ENCODE measurements at regions not wholly inside any gene's neighbourhood (a gene's known extent, or its start where the extent isn't known, plus 50 kb on each side); places are given as distances from the start of the nearest gene placed in this dataset.

GRCh38 chr4:62940229-62940628 is 1469.0 kb downstream of the TECRL start:
- H3K9ac ChIP-seq (ENCODE audit: low read depth, low read length), result no peak overlapping the region
- H3K4me1 ChIP-seq (ENCODE audit: insufficient read depth, low read length), result no peaks in the 10 kb centered on the region
- H3K9me3 ChIP-seq (ENCODE audit: control insufficient read depth, insufficient read depth, low read length), result no peaks in the 10 kb centered on the region; the same call in 1 of the 2 replicates
- no peaks in the 10 kb centered on the region for H3K36me3 ChIP-seq (ENCODE audit: insufficient read depth, low read length)

GRCh38 chr4:62930884-62931283 is 1478.4 kb downstream of the TECRL start:
- Histone ChIP-seq H3K36me3 (ENCODE audit: insufficient read depth, low read length) (no peaks in the 10 kb centered on the region), H3K9ac (ENCODE audit: low read depth, low read length) (no peak overlapping the region), H3K9me3 (ENCODE audit: control insufficient read depth, insufficient read depth, low read length) (no peaks in the 10 kb centered on the region), H3K4me1 (ENCODE audit: insufficient read depth, low read length) (no peaks in the 10 kb centered on the region)

- Histone ChIP-seq H3K4me1 (ENCODE audit: insufficient read depth, low read length) (no peaks in the 10 kb centered on the region), H3K36me3 (ENCODE audit: insufficient read depth, low read length) (no peaks in the 10 kb centered on the region), H3K9ac (ENCODE audit: low read depth, low read length) (no peak overlapping the region), H3K9me3 (ENCODE audit: control insufficient read depth, insufficient read depth, low read length) (no peaks in the 10 kb centered on the region)
Observed at GRCh38 chr4:62928483-62928882, 1480.8 kb downstream of the TECRL start.

GRCh38 chr4:62927574-62927973 is 1481.7 kb downstream of the TECRL start:
- H3K4me1 ChIP-seq (ENCODE audit: insufficient read depth, low read length), result no peaks in the 10 kb centered on the region
- H3K9me3 ChIP-seq (ENCODE audit: control insufficient read depth, insufficient read depth, low read length), result no peaks in the 10 kb centered on the region
- H3K36me3 ChIP-seq (ENCODE audit: insufficient read depth, low read length), result no peaks in the 10 kb centered on the region
- H3K9ac ChIP-seq (ENCODE audit: low read depth, low read length), result no peak overlapping the region

GRCh38 chr4:62923783-62924182 is 1485.5 kb downstream of the TECRL start:
- Histone ChIP-seq H3K4me1 (ENCODE audit: insufficient read depth, low read length) (no peaks in the 10 kb centered on the region), H3K9ac (ENCODE audit: low read depth, low read length) (no peak overlapping the region), H3K9me3 (ENCODE audit: control insufficient read depth, insufficient read depth, low read length) (no peaks in the 10 kb centered on the region), H3K36me3 (ENCODE audit: insufficient read depth, low read length) (no peaks in the 10 kb centered on the region)

GRCh38 chr4:62917649-62918048 is 1491.6 kb downstream of the TECRL start:
- H3K9me3 ChIP-seq (ENCODE audit: control insufficient read depth, insufficient read depth, low read length), result no peaks in the 10 kb centered on the region
- H3K4me1 ChIP-seq (ENCODE audit: insufficient read depth, low read length), result no peaks in the 10 kb centered on the region
- H3K9ac ChIP-seq (ENCODE audit: low read depth, low read length), result no peak overlapping the region
- no peaks in the 10 kb centered on the region for H3K36me3 ChIP-seq (ENCODE audit: insufficient read depth, low read length)

- no peaks in the 10 kb centered on the region for H3K36me3 ChIP-seq (ENCODE audit: insufficient read depth, low read length)
- no peaks in the 10 kb centered on the region for H3K4me1 ChIP-seq (ENCODE audit: insufficient read depth, low read length)
- H3K9ac ChIP-seq (ENCODE audit: low read depth, low read length), result no peak overlapping the region
Observed at GRCh38 chr4:62914758-62915157, 1494.5 kb downstream of the TECRL start.

GRCh38 chr4:62913065-62913464 is 1496.2 kb downstream of the TECRL start:
- no peak overlapping the region for H3K9ac ChIP-seq (ENCODE audit: low read depth, low read length)
- no peaks in the 10 kb centered on the region for H3K9me3 ChIP-seq (ENCODE audit: control insufficient read depth, insufficient read depth, low read length)
- no peaks in the 10 kb centered on the region for H3K4me1 ChIP-seq (ENCODE audit: insufficient read depth, low read length)
- no peaks in the 10 kb centered on the region for H3K36me3 ChIP-seq (ENCODE audit: insufficient read depth, low read length)

More at GRCh38 chr4:62914758-62915157, 1494.5 kb downstream of the TECRL start:
- H3K9me3 ChIP-seq (ENCODE audit: control insufficient read depth, insufficient read depth, low read length), result no peaks in the 10 kb centered on the region

- Histone ChIP-seq H3K9ac (ENCODE audit: low read depth, low read length) (no peak overlapping the region), H3K9me3 (ENCODE audit: control insufficient read depth, insufficient read depth, low read length) (no peaks in the 10 kb centered on the region), H3K4me1 (ENCODE audit: insufficient read depth, low read length) (no peaks in the 10 kb centered on the region), H3K36me3 (ENCODE audit: insufficient read depth, low read length) (no peaks in the 10 kb centered on the region)
Observed at GRCh38 chr4:62912531-62912930, 1496.7 kb downstream of the TECRL start.

GRCh38 chr4:62909238-62909637 is 1500.0 kb downstream of the TECRL start:
- Histone ChIP-seq H3K9me3 (ENCODE audit: control insufficient read depth, insufficient read depth, low read length) (no peaks in the 10 kb centered on the region), H3K36me3 (ENCODE audit: insufficient read depth, low read length) (no peaks in the 10 kb centered on the region), H3K9ac (ENCODE audit: low read depth, low read length) (no peak overlapping the region), H3K4me1 (ENCODE audit: insufficient read depth, low read length) (no peaks in the 10 kb centered on the region)

GRCh38 chr4:62901101-62901500 is 1508.1 kb downstream of the TECRL start:
- Histone ChIP-seq H3K9ac (ENCODE audit: low read depth, low read length) (no peak overlapping the region), H3K36me3 (ENCODE audit: insufficient read depth, low read length) (no peaks in the 10 kb centered on the region), H3K4me1 (ENCODE audit: insufficient read depth, low read length) (no peaks in the 10 kb centered on the region), H3K9me3 (ENCODE audit: control insufficient read depth, insufficient read depth, low read length) (no peaks in the 10 kb centered on the region)

GRCh38 chr4:62899646-62900364 is 1509.4 kb downstream of the TECRL start:
- Histone ChIP-seq H3K4me1 (ENCODE audit: insufficient read depth, low read length) (no peaks in the 10 kb centered on the region), H3K36me3 (ENCODE audit: insufficient read depth, low read length) (no peaks in the 10 kb centered on the region), H3K9ac (ENCODE audit: low read depth, low read length) (no peak overlapping the region), H3K9me3 (ENCODE audit: control insufficient read depth, insufficient read depth, low read length) (no peaks in the 10 kb centered on the region)

GRCh38 chr4:62898115-62898514 is 1511.1 kb downstream of the TECRL start:
- no peaks in the 10 kb centered on the region for H3K9me3 ChIP-seq (ENCODE audit: control insufficient read depth, insufficient read depth, low read length)
- H3K9ac ChIP-seq (ENCODE audit: low read depth, low read length), result no peak overlapping the region
- no peaks in the 10 kb centered on the region for H3K4me1 ChIP-seq (ENCODE audit: insufficient read depth, low read length)
- H3K36me3 ChIP-seq (ENCODE audit: insufficient read depth, low read length), result no peaks in the 10 kb centered on the region

- Histone ChIP-seq H3K36me3 (ENCODE audit: insufficient read depth, low read length) (no peaks in the 10 kb centered on the region), H3K9ac (ENCODE audit: low read depth, low read length) (no peak overlapping the region), H3K9me3 (ENCODE audit: control insufficient read depth, insufficient read depth, low read length) (no peaks in the 10 kb centered on the region), H3K4me1 (ENCODE audit: insufficient read depth, low read length) (no peaks in the 10 kb centered on the region)
Observed at GRCh38 chr4:62896721-62897120, 1512.5 kb downstream of the TECRL start.

- H3K9me3 ChIP-seq (ENCODE audit: control insufficient read depth, insufficient read depth, low read length), result no peaks in the 10 kb centered on the region
- no peaks in the 10 kb centered on the region; the same call in 1 of the 2 replicates for H3K4me1 ChIP-seq (ENCODE audit: insufficient read depth, low read length)
- no peaks in the 10 kb centered on the region for H3K36me3 ChIP-seq (ENCODE audit: insufficient read depth, low read length)
- no peak overlapping the region for H3K9ac ChIP-seq (ENCODE audit: low read depth, low read length)
Observed at GRCh38 chr4:62881901-62882300, 1527.3 kb downstream of the TECRL start.
